H9 (cell line): ENCODE measurements at regions not wholly inside any gene's neighbourhood (a gene's known extent, or its start where the extent isn't known, plus 50 kb on each side); places are given as distances from the start of the nearest gene placed in this dataset.

Experiments
- DNase-seq: peaks from one replicate; pipeline ENCODE4 v3.0.0-alpha.2; 2017
- H2AFZ ChIP-seq: one replicate; pipeline ENCODE4 v1.6.1; 2013; ENCODE audit warnings: mild to moderate bottlenecking, low read length, control low read depth, moderate library complexity
- H2AK5ac ChIP-seq: 2 replicates; pipeline ENCODE4 v1.6.1; 2013; ENCODE audit warnings: low read length, control low read depth, mixed read lengths; ENCODE audit not compliant: insufficient read length
- H2BK120ac ChIP-seq: one replicate; pipeline ENCODE4 v1.6.1; 2013; ENCODE audit warnings: low read depth, mild to moderate bottlenecking, low read length, control low read depth, inconsistent platforms; ENCODE audit not compliant: poor library complexity, severe bottlenecking
- H2BK12ac ChIP-seq: 2 replicates; pipeline ENCODE4 v1.6.1; 2013; ENCODE audit warnings: low read length, control low read depth, mixed read lengths, low read depth; ENCODE audit not compliant: insufficient read length
- H2BK15ac ChIP-seq: 2 replicates; pipeline ENCODE4 v1.6.1; 2013; ENCODE audit warnings: low read depth, low read length, control low read depth
- H2BK20ac ChIP-seq: one replicate; pipeline ENCODE4 v1.6.1; 2013; ENCODE audit warnings: low read depth, mild to moderate bottlenecking, low read length, control low read depth, inconsistent platforms; ENCODE audit not compliant: poor library complexity, severe bottlenecking
- H2BK5ac ChIP-seq: 2 replicates; pipeline ENCODE4 v1.6.1; 2013; ENCODE audit warnings: low read length, control low read depth, mixed read lengths; ENCODE audit not compliant: insufficient read length
- H3K14ac ChIP-seq: 2 replicates; pipeline ENCODE4 v1.6.1; 2013; ENCODE audit warnings: low read length, control low read depth; ENCODE audit not compliant: insufficient read depth
- H3K18ac ChIP-seq: 2 replicates; pipeline ENCODE4 v1.6.1; 2013; ENCODE audit warnings: low read depth, mild to moderate bottlenecking, mixed read lengths, low read length, control low read depth; ENCODE audit not compliant: insufficient read length
- H3K23ac ChIP-seq: 2 replicates; pipeline ENCODE4 v1.6.1; 2013; ENCODE audit warnings: low read length, control low read depth, mixed read lengths, low read depth; ENCODE audit not compliant: insufficient read length
- H3K23me2 ChIP-seq: 2 replicates; pipeline ENCODE4 v1.6.1; 2013; ENCODE audit warnings: low read depth, mild to moderate bottlenecking, mixed read lengths, low read length, control low read depth; ENCODE audit not compliant: insufficient read length, poor library complexity, severe bottlenecking
- H3K27ac ChIP-seq: 2 replicates; pipeline ENCODE4 v1.5.1; 2013; ENCODE audit warnings: low read length, control low read depth, mixed read lengths, low read depth; ENCODE audit not compliant: insufficient read length
- H3K27me3 ChIP-seq: 2 replicates; pipeline ENCODE4 v1.6.1; 2013; ENCODE audit warnings: low read length, control low read depth, inconsistent platforms; ENCODE audit not compliant: insufficient read depth
- H3K4ac ChIP-seq: 2 replicates; pipeline ENCODE4 v1.6.1; 2013; ENCODE audit warnings: low read depth, mild to moderate bottlenecking, control low read depth, inconsistent platforms, low read length, moderate library complexity
- H3K4me1 ChIP-seq: 2 replicates; pipeline ENCODE4 v1.6.1; 2013; ENCODE audit warnings: low read length, control low read depth, inconsistent platforms; ENCODE audit not compliant: insufficient read depth
- H3K4me2 ChIP-seq: 2 replicates; pipeline ENCODE4 v1.6.1; 2013; ENCODE audit warnings: low read length, control low read depth, mixed read lengths; ENCODE audit not compliant: insufficient read length, insufficient read depth
- H3K56ac ChIP-seq: 2 replicates; pipeline ENCODE4 v1.6.1; 2013; ENCODE audit warnings: low read depth, mild to moderate bottlenecking, mixed read lengths, low read length, control low read depth; ENCODE audit not compliant: insufficient read length
- H3K79me1 ChIP-seq: 2 replicates; pipeline ENCODE4 v1.6.1; 2013; ENCODE audit warnings: low read depth, mild to moderate bottlenecking, moderate library complexity, low read length, control low read depth, inconsistent platforms; ENCODE audit not compliant: insufficient read depth, poor library complexity, severe bottlenecking
- H3K79me2 ChIP-seq: 2 replicates; pipeline ENCODE4 v1.6.1; 2013; ENCODE audit warnings: low read length, control low read depth, inconsistent platforms; ENCODE audit not compliant: insufficient read depth
- H3K9ac ChIP-seq: 2 replicates; pipeline ENCODE4 v1.6.1; 2013; ENCODE audit warnings: low read length, control low read depth, mixed read lengths; ENCODE audit not compliant: insufficient read length; ENCODE audit errors: extremely low read depth
- H3K9me3 ChIP-seq: one replicate; pipeline ENCODE4 v1.6.1; 2013; ENCODE audit warnings: low read depth, low read length, inconsistent platforms; ENCODE audit not compliant: control insufficient read depth
- H3T11ph ChIP-seq: one replicate; pipeline ENCODE4 v1.6.1; 2013; ENCODE audit warnings: mild to moderate bottlenecking, low read length, control low read depth, inconsistent platforms
- H4K20me1 ChIP-seq: one replicate; pipeline ENCODE4 v1.6.1; 2013; ENCODE audit not compliant: control insufficient read depth, insufficient read length, insufficient read depth
- H4K5ac ChIP-seq: 2 replicates; pipeline ENCODE4 v1.6.1; 2013; ENCODE audit warnings: low read depth, mild to moderate bottlenecking, mixed read lengths, low read length, control low read depth; ENCODE audit not compliant: insufficient read length
- H4K8ac ChIP-seq: replicated peaks from 2 replicates; pipeline ENCODE4 v1.6.1; 2013; ENCODE audit warnings: low read length, control low read depth, mixed read lengths, low read depth; ENCODE audit not compliant: insufficient read length
- H4K91ac ChIP-seq: 2 replicates; pipeline ENCODE4 v1.6.1; 2013; ENCODE audit warnings: low read depth, mild to moderate bottlenecking, moderate library complexity, mixed read lengths, low read length, control low read depth; ENCODE audit not compliant: insufficient read length
- H3K27ac Mint-ChIP-seq, 3 experiments: 2 replicates in 2 of 3; 3 replicates in 1 of 3; pipeline ENCODE4 v1.8.0; 2020 to 2021; ENCODE audit warnings: mixed read lengths in 3 of 3, mild to moderate bottlenecking in 1 of 3, moderate library complexity in 1 of 3
- H3K27me3 Mint-ChIP-seq: 2 replicates; pipeline ENCODE4 v1.8.0; 2021; ENCODE audit warnings: low read depth, mild to moderate bottlenecking, moderate library complexity, mixed read lengths
- H3K36me3 Mint-ChIP-seq, 3 experiments: 2 replicates in 2 of 3; 3 replicates in 1 of 3; pipeline ENCODE4 v1.8.0; 2020 to 2021; ENCODE audit warnings: low read depth in 3 of 3, mixed read lengths in 3 of 3; ENCODE audit not compliant: insufficient read depth in 1 of 3
- H3K4me1 Mint-ChIP-seq, 2 experiments: 2 replicates each; pipeline ENCODE4 v1.8.0; 2020; ENCODE audit warnings: mixed read lengths in 2 of 2
- H3K4me3 Mint-ChIP-seq, 2 experiments: 2 replicates in 1 of 2; 3 replicates in 1 of 2; pipeline ENCODE4 v1.8.0; 2020 to 2021; ENCODE audit warnings: mild to moderate bottlenecking in 2 of 2, mixed read lengths in 2 of 2, moderate library complexity in 1 of 2
- H3K9me3 Mint-ChIP-seq, 2 experiments: 2 replicates in 1 of 2; 3 replicates in 1 of 2; pipeline ENCODE4 v1.8.0; 2020; ENCODE audit warnings: mild to moderate bottlenecking in 2 of 2, mixed read lengths in 2 of 2, moderate library complexity in 1 of 2
- CTCF ChIP-seq: fragments of 200-600 bp; sonication (generic); conservative IDR thresholded peaks from 3 replicates; pipeline ENCODE4 v1.8.0; 2021; ENCODE audit warnings: antibody characterized with exemption, mild to moderate bottlenecking
- WGBS: extraction: QIAGEN DNeasy Blood & Tissue Kit; methylation state at CpG from one replicate; pipeline ENCODE4 v1.1.7; 2013; ENCODE audit warnings: missing lambda C conversion rate, low lambda C conversion rate, mixed read lengths; ENCODE audit not compliant: insufficient read length; ENCODE audit errors: extremely low coverage; 5-methylcytosine and 5-hydroxymethylcytosine counted together

- no peak overlapping the region for H4K5ac ChIP-seq
- H3K23ac ChIP-seq, result no peak overlapping the region
- no peak for DNase-seq
- H3K27ac Mint-ChIP-seq, result no peak overlapping the region
- H4K20me1 ChIP-seq, result no peaks in the 10 kb centered on the region
- no peak overlapping the region for H2BK5ac ChIP-seq
- H3K4ac ChIP-seq, result no peak overlapping the region
- no CpG with 5 or more reads among the region's 3 CpGs for WGBS
- no peak for TF ChIP-seq CTCF
- H3K36me3 Mint-ChIP-seq, result no peaks in the 10 kb centered on the region
- no peaks in the 10 kb centered on the region for H3K9me3 ChIP-seq
- H3K4me3 Mint-ChIP-seq, result no peak overlapping the region
- H2BK15ac ChIP-seq, result no peak overlapping the region
- H3K56ac ChIP-seq, result no peak overlapping the region
- H4K8ac ChIP-seq, result no peak overlapping the region
- no peak overlapping the region for H3T11ph ChIP-seq
- no peak overlapping the region for H3K4me2 ChIP-seq
- peaks cover 0 to 4% of the 10 kb centered on the region in 2 experiments; a peak in 2 of 4 replicates for H3K4me1 Mint-ChIP-seq
- no peaks in the 10 kb centered on the region for H3K27me3 ChIP-seq
- no peak overlapping the region for H3K27ac ChIP-seq
- no peak overlapping the region for H2AK5ac ChIP-seq
- no peak overlapping the region for H3K18ac ChIP-seq
- H3K23me2 ChIP-seq, result no peaks in the 10 kb centered on the region
- H2AFZ ChIP-seq, result no peak overlapping the region
- H4K91ac ChIP-seq, result no peak overlapping the region
- no peaks in the 10 kb centered on the region for H3K4me1 ChIP-seq
- no peaks in the 10 kb centered on the region for H3K27me3 Mint-ChIP-seq
- no peaks in the 10 kb centered on the region for H3K9me3 Mint-ChIP-seq
- no peaks in the 10 kb centered on the region for H3K79me2 ChIP-seq
- H2BK20ac ChIP-seq, result no peak overlapping the region
- H3K14ac ChIP-seq, result no peak overlapping the region
- H3K79me1 ChIP-seq, result no peaks in the 10 kb centered on the region
- no peak overlapping the region for H3K9ac ChIP-seq
- no peak overlapping the region for H2BK120ac ChIP-seq
- no peak overlapping the region for H2BK12ac ChIP-seq
These were observed 333.7 kb upstream of the LUZP2 start for GRCh38 chr11:24163146-24163545.
